ENCODE measurements at regions not wholly inside any gene's neighbourhood (a gene's known extent, or its start where the extent isn't known, plus 50 kb on each side); places are given as distances from the start of the nearest gene placed in this dataset.

GRCh38 chr3:117302428-117302827 lies 592.8 kb downstream of the TUSC7 start:
- Mint-ChIP-seq H3K27me3 (ENCODE audit: insufficient read depth) (no peaks in the 10 kb centered on the region), H3K9me3 (no peaks in the 10 kb centered on the region), H3K36me3 (ENCODE audit: low read depth) (no peaks in the 10 kb centered on the region), H3K4me1 (no peaks in the 10 kb centered on the region), H3K27ac (no peak overlapping the region), H3K4me3 (no peak overlapping the region)
- no peak overlapping the region for H3K4me3 ChIP-seq (ENCODE audit: low read length)
- no peaks in the 10 kb centered on the region for H3K9me3 ChIP-seq (ENCODE audit: control insufficient read depth, low read length)
- 94 to 95% methylated on average over 5 to 7 of the region's 7 CpGs for WGBS, 2 experiments (ENCODE audit: insufficient coverage in 1 of 2, insufficient read length in 1 of 2)
- no peak for DNase-seq
- no peaks in the 10 kb centered on the region for H3K27me3 ChIP-seq (ENCODE audit: control insufficient read depth, insufficient read depth, low read length, poor library complexity, severe bottlenecking)
- H3K4me1 ChIP-seq (ENCODE audit: control insufficient read depth, insufficient read depth, low read length), result no peaks in the 10 kb centered on the region
- no peak overlapping the region for H3K27ac ChIP-seq (ENCODE audit: low read depth, low read length)
- TF ChIP-seq CTCF (conservative IDR thresholded peaks at IDR 0.05), result no peak
- H3K9ac ChIP-seq (ENCODE audit: extremely low read depth, low read length, poor library complexity, severe bottlenecking), result no peak overlapping the region
- H3K36me3 ChIP-seq (ENCODE audit: control insufficient read depth, insufficient read depth, low read length), result no peaks in the 10 kb centered on the region

GRCh38 chr3:117303443-117303842 lies 593.9 kb downstream of the TUSC7 start:
- Mint-ChIP-seq H3K27me3 (ENCODE audit: insufficient read depth) (no peaks in the 10 kb centered on the region), H3K36me3 (ENCODE audit: low read depth) (no peaks in the 10 kb centered on the region), H3K4me1 (no peaks in the 10 kb centered on the region), H3K9me3 (no peaks in the 10 kb centered on the region), H3K4me3 (no peak overlapping the region), H3K27ac (no peak overlapping the region)
- Histone ChIP-seq H3K27me3 (ENCODE audit: control insufficient read depth, insufficient read depth, low read length, poor library complexity, severe bottlenecking) (no peaks in the 10 kb centered on the region), H3K9me3 (ENCODE audit: control insufficient read depth, low read length) (no peaks in the 10 kb centered on the region), H3K4me1 (ENCODE audit: control insufficient read depth, insufficient read depth, low read length) (no peaks in the 10 kb centered on the region), H3K9ac (ENCODE audit: extremely low read depth, low read length, poor library complexity, severe bottlenecking) (no peak overlapping the region), H3K36me3 (ENCODE audit: control insufficient read depth, insufficient read depth, low read length) (no peaks in the 10 kb centered on the region), H3K4me3 (ENCODE audit: low read length) (no peak overlapping the region), H3K27ac (ENCODE audit: low read depth, low read length) (no peak overlapping the region)
- DNase-seq, result no peak
- no peak for TF ChIP-seq CTCF (conservative IDR thresholded peaks at IDR 0.05)
- WGBS, 2 experiments (ENCODE audit: insufficient coverage in 1 of 2, insufficient read length in 1 of 2), result 90 to 96% methylated on average over 1 of the region's 1 CpG

- no peaks in the 10 kb centered on the region for H3K36me3 Mint-ChIP-seq (ENCODE audit: low read depth)
- Histone ChIP-seq H3K4me3 (ENCODE audit: low read length) (no peak overlapping the region), H3K9me3 (ENCODE audit: control insufficient read depth, low read length) (no peaks in the 10 kb centered on the region), H3K9ac (ENCODE audit: extremely low read depth, low read length, poor library complexity, severe bottlenecking) (no peak overlapping the region), H3K4me1 (ENCODE audit: control insufficient read depth, insufficient read depth, low read length) (no peaks in the 10 kb centered on the region), H3K27me3 (ENCODE audit: control insufficient read depth, insufficient read depth, low read length, poor library complexity, severe bottlenecking) (no peaks in the 10 kb centered on the region), H3K36me3 (ENCODE audit: control insufficient read depth, insufficient read depth, low read length) (no peaks in the 10 kb centered on the region), H3K27ac (ENCODE audit: low read depth, low read length) (no peak overlapping the region)
- no peak overlapping the region for H3K4me3 Mint-ChIP-seq
- TF ChIP-seq CTCF (conservative IDR thresholded peaks at IDR 0.05), result no peak
- H3K9me3 Mint-ChIP-seq, result no peaks in the 10 kb centered on the region
- H3K27ac Mint-ChIP-seq, result no peak overlapping the region
- WGBS, 2 experiments (ENCODE audit: insufficient coverage in 1 of 2, insufficient read length in 1 of 2), result 91% methylated on average over 2 of the region's 2 CpGs; no CpG with 5 or more reads in 1 of the 2 experiments
- H3K4me1 Mint-ChIP-seq, result no peaks in the 10 kb centered on the region
- H3K27me3 Mint-ChIP-seq (ENCODE audit: insufficient read depth), result no peaks in the 10 kb centered on the region
- DNase-seq, result no peak
These were observed 595.1 kb downstream of the TUSC7 start for GRCh38 chr3:117304681-117305080.

All from endodermal cell (in vitro differentiated cells).